ENCODE measurements at regions not wholly inside any gene's neighbourhood (a gene's known extent, or its start where the extent isn't known, plus 50 kb on each side); places are given as distances from the start of the nearest gene placed in this dataset.

DNA sequence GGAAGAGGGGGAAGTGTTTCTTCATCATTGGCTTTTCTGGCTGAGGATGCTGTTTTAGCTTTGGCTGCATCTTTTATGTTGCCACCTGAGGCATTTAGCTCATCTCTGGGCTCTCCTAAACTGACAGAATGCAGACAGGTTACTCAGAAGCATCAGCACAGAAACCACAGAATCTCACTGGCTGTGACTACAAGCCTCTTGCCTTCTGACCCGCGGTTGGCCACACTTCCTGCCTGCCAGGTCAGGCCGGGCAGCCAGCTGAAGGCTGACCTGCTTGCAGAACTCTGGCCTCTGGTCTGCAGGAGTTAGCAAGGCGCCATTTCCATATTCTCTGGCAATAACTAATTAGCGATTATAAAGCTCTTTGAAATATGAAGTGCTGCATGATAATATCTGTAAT, 366.5 kb downstream of the MID1IP1 start:
- H3K4me3 ChIP-seq, result no peak overlapping the region
- H3K9me2 ChIP-seq (ENCODE audit: insufficient read depth), result no peaks in the 10 kb centered on the region
- H3K4me2 ChIP-seq (ENCODE audit: unreplicated experiment), result no peak overlapping the region

DNA sequence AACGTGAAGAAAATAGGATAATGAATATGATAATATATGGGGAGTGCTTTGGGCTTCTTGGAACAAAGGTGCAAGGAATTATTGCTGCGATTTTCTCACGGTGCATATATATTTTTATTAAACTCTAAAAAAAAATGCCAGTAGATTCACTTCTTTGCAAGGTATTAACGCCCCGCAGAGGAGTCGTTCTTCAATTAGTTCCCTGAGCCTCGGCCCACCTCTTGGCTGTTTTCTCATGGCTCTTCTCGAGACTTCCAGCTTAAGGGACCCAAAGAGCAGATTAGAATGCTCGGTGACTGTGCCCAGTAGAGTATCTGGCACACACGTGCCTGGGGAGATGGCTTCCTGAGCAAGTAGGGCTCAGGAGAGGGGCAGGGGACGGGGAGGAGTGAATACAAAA, 367.4 kb downstream of the MID1IP1 start:
- Histone ChIP-seq H3F3A (ENCODE audit: insufficient read depth) (no peaks in the 10 kb centered on the region), H3K79me2 (ENCODE audit: insufficient read depth) (no peaks in the 10 kb centered on the region), H3K27ac (no peak overlapping the region), H3K27me3 (replicated peaks; ENCODE audit: insufficient read depth) (no peaks in the 10 kb centered on the region), H3K4me1 (ENCODE audit: insufficient read depth) (no peaks in the 10 kb centered on the region), H2AFZ (no peak overlapping the region), H4K20me1 (ENCODE audit: insufficient read depth) (no peaks in the 10 kb centered on the region), H3K9ac (no peak overlapping the region), H3K9me2 (ENCODE audit: insufficient read depth) (no peaks in the 10 kb centered on the region), H3K9me3 (ENCODE audit: low read depth) (no peaks in the 10 kb centered on the region), H3K4me2 (ENCODE audit: unreplicated experiment) (no peak overlapping the region), H3K4me3 (no peak overlapping the region), H3K36me3 (ENCODE audit: low read depth) (no peaks in the 10 kb centered on the region)
- TF ChIP-seq EZH2phosphoT487 (IDR thresholded peaks at IDR 0.05; ENCODE audit: insufficient read depth, low read depth) (no peak), EZH2 (IDR thresholded peaks at IDR 0.05; ENCODE audit: insufficient read depth, poor library complexity, severe bottlenecking) (no peak)
- in situ Hi-C loops (cut with MboI), result no loop called here
- 53 to 57% methylated on average over 8 to 11 of the region's 11 CpGs for WGBS, 2 experiments (ENCODE audit: low coverage in 1 of 2, low lambda C conversion rate in 2 of 2, missing lambda C conversion rate in 2 of 2)
- no peak for DNase-seq

More for the DNA sequence above, 366.5 kb downstream of the MID1IP1 start:
- H3K9ac ChIP-seq, result no peak overlapping the region
- no peaks in the 10 kb centered on the region for H3F3A ChIP-seq (ENCODE audit: insufficient read depth)
- H3K27me3 ChIP-seq (replicated peaks; ENCODE audit: insufficient read depth), result no peaks in the 10 kb centered on the region
- no peak for TF ChIP-seq EZH2phosphoT487 (IDR thresholded peaks at IDR 0.05; ENCODE audit: insufficient read depth, low read depth)
- TF ChIP-seq EZH2 (IDR thresholded peaks at IDR 0.05; ENCODE audit: insufficient read depth, poor library complexity, severe bottlenecking), result no peak
- no peak overlapping the region for H2AFZ ChIP-seq
- no peaks in the 10 kb centered on the region for H3K9me3 ChIP-seq (ENCODE audit: low read depth)
- no peak overlapping the region for H3K27ac ChIP-seq
- no peaks in the 10 kb centered on the region for H3K4me1 ChIP-seq (ENCODE audit: insufficient read depth)
- no peaks in the 10 kb centered on the region for H4K20me1 ChIP-seq (ENCODE audit: insufficient read depth)
- no peaks in the 10 kb centered on the region for H3K79me2 ChIP-seq (ENCODE audit: insufficient read depth)
- in situ Hi-C loops (cut with MboI), result no loop called here
- no peak for DNase-seq
- no peaks in the 10 kb centered on the region for H3K36me3 ChIP-seq (ENCODE audit: low read depth)
- WGBS, 2 experiments (ENCODE audit: low coverage in 1 of 2, low lambda C conversion rate in 2 of 2, missing lambda C conversion rate in 2 of 2), result 62 to 73% methylated on average over 3 to 5 of the region's 5 CpGs

DNA sequence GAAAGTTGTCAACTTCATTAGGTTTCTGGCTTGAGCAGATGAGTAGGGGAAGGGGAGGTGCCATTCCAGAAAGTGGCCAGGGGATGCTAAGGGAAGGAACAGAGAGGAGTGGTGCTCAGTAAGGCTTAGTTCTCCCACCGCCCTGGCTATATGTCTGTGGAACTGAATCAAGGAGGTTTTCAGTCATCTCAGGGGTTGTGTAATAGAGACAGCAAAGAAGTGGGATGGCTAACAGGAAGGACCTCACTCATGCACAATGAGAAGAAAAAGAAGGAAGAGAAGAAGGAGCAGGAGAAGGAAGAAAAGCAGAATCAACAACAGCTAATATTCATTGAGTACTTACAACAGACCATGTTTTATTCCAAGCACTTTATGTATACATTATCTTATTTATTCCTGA, 368.7 kb downstream of the MID1IP1 start:
- Histone ChIP-seq H3K4me1 (ENCODE audit: insufficient read depth) (no peaks in the 10 kb centered on the region), H3F3A (ENCODE audit: insufficient read depth) (no peaks in the 10 kb centered on the region), H3K36me3 (ENCODE audit: low read depth) (no peaks in the 10 kb centered on the region), H3K4me2 (ENCODE audit: unreplicated experiment) (no peak overlapping the region), H3K9ac (no peak overlapping the region), H4K20me1 (ENCODE audit: insufficient read depth) (no peaks in the 10 kb centered on the region), H3K9me2 (ENCODE audit: insufficient read depth) (no peaks in the 10 kb centered on the region), H3K9me3 (ENCODE audit: low read depth) (no peaks in the 10 kb centered on the region), H3K79me2 (ENCODE audit: insufficient read depth) (no peaks in the 10 kb centered on the region), H3K4me3 (no peak overlapping the region), H3K27me3 (replicated peaks; ENCODE audit: insufficient read depth) (no peaks in the 10 kb centered on the region), H2AFZ (no peak overlapping the region), H3K27ac (no peak overlapping the region)
- 83% methylated on average over 1 of the region's 1 CpG; no CpG with 5 or more reads in 1 of the 2 experiments for WGBS, 2 experiments (ENCODE audit: low coverage in 1 of 2, low lambda C conversion rate in 2 of 2, missing lambda C conversion rate in 2 of 2)
- no peak for DNase-seq
- TF ChIP-seq EZH2 (IDR thresholded peaks at IDR 0.05; ENCODE audit: insufficient read depth, poor library complexity, severe bottlenecking) (no peak), EZH2phosphoT487 (IDR thresholded peaks at IDR 0.05; ENCODE audit: insufficient read depth, low read depth) (no peak)
- in situ Hi-C loops (cut with MboI), result no loop called here

DNA sequence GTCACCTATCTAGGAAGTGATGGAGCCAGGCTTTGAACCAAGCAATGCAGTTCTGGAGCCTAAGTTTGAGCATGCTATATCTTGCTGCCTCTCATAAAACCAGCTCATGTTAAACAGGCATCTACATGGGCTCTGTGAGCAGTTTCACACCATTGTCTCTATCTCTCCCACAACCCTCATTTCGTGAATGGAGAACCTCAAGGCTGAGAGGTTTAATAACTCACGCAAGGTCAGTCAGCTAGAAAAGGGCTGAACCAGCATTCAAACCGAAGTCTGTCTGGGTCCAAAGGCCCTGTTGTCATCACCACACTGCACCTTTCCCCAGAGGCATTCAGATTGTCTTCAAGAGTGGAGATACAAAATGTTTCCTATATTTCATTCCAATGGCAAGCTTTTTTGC, 369.2 kb downstream of the MID1IP1 start:
- H3K27ac ChIP-seq, result no peak overlapping the region
- DNase-seq, result no peak
- no peak overlapping the region for H2AFZ ChIP-seq
- no peaks in the 10 kb centered on the region for H3K36me3 ChIP-seq (ENCODE audit: low read depth)
- 4 to 19% methylated on average over 3 of the region's 3 CpGs for WGBS, 2 experiments (ENCODE audit: low coverage in 1 of 2, low lambda C conversion rate in 2 of 2, missing lambda C conversion rate in 2 of 2)
- TF ChIP-seq EZH2 (IDR thresholded peaks at IDR 0.05; ENCODE audit: insufficient read depth, poor library complexity, severe bottlenecking) (no peak), EZH2phosphoT487 (IDR thresholded peaks at IDR 0.05; ENCODE audit: insufficient read depth, low read depth) (no peak)
- H3K9ac ChIP-seq, result no peak overlapping the region
- no peak overlapping the region for H3K4me3 ChIP-seq
- no peaks in the 10 kb centered on the region for H3K4me1 ChIP-seq (ENCODE audit: insufficient read depth)
- H3K4me2 ChIP-seq (ENCODE audit: unreplicated experiment), result no peak overlapping the region
- H3K79me2 ChIP-seq (ENCODE audit: insufficient read depth), result no peaks in the 10 kb centered on the region
- in situ Hi-C loops (cut with MboI), result no loop called here
- no peaks in the 10 kb centered on the region for H3K27me3 ChIP-seq (replicated peaks; ENCODE audit: insufficient read depth)
- no peaks in the 10 kb centered on the region for H3F3A ChIP-seq (ENCODE audit: insufficient read depth)
- H3K9me2 ChIP-seq (ENCODE audit: insufficient read depth), result no peaks in the 10 kb centered on the region
- H3K9me3 ChIP-seq (ENCODE audit: low read depth), result no peaks in the 10 kb centered on the region
- H4K20me1 ChIP-seq (ENCODE audit: insufficient read depth), result no peaks in the 10 kb centered on the region

DNA sequence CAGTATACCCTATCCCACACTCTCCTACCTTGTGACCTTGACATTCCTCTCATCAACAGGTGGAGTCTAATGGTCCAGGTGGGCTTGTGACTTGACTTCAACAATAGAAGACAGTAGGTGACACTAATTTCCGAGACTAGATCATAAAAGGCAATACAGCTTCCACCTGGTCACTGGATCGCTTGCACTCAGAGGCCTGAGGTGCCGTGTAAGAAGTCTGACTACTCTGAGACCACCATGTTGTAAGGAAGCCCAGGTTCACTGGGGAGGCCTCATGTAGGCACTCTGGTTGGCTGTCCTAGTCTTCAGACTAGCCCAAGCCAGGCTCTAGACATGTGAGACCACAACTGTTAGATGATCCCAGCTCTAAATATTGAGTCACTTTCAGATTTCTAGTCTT, 370.4 kb downstream of the MID1IP1 start:
- H3K4me1 ChIP-seq (ENCODE audit: insufficient read depth), result no peaks in the 10 kb centered on the region
- H3K9me3 ChIP-seq (ENCODE audit: low read depth), result no peaks in the 10 kb centered on the region
- no peaks in the 10 kb centered on the region for H3K36me3 ChIP-seq (ENCODE audit: low read depth)
- no peak overlapping the region for H3K27ac ChIP-seq
- 53 to 63% methylated on average over 3 of the region's 3 CpGs for WGBS, 2 experiments (ENCODE audit: low coverage in 1 of 2, low lambda C conversion rate in 2 of 2, missing lambda C conversion rate in 2 of 2)
- H3K27me3 ChIP-seq (replicated peaks; ENCODE audit: insufficient read depth), result no peaks in the 10 kb centered on the region
- no peak for DNase-seq
- TF ChIP-seq EZH2 (IDR thresholded peaks at IDR 0.05; ENCODE audit: insufficient read depth, poor library complexity, severe bottlenecking), result no peak
- TF ChIP-seq EZH2phosphoT487 (IDR thresholded peaks at IDR 0.05; ENCODE audit: insufficient read depth, low read depth), result no peak
- H3K9me2 ChIP-seq (ENCODE audit: insufficient read depth), result no peaks in the 10 kb centered on the region
- in situ Hi-C loops (cut with MboI), result no loop called here
- no peaks in the 10 kb centered on the region for H3F3A ChIP-seq (ENCODE audit: insufficient read depth)
- H4K20me1 ChIP-seq (ENCODE audit: insufficient read depth), result no peaks in the 10 kb centered on the region
- no peak overlapping the region for H3K4me3 ChIP-seq
- no peak overlapping the region for H3K4me2 ChIP-seq (ENCODE audit: unreplicated experiment)
- no peak overlapping the region for H3K9ac ChIP-seq
- no peak overlapping the region for H2AFZ ChIP-seq
- H3K79me2 ChIP-seq (ENCODE audit: insufficient read depth), result no peaks in the 10 kb centered on the region
